Testis (tissue), 2 donors: ENCODE measurements at regions not wholly inside any gene's neighbourhood (a gene's known extent, or its start where the extent isn't known, plus 50 kb on each side); places are given as distances from the start of the nearest gene placed in this dataset.

Experiments
- POLR2A ChIP-seq: fragments of 450-650 bp; IDR thresholded peaks from one replicate; pipeline ENCODE4 v1.6.1; 2017; ENCODE audit warnings: antibody characterized with exemption, mild to moderate bottlenecking, moderate library complexity
- TF ChIP-seq, protein P1 (sequence below), 3 experiments: fragments of 450-650 bp in 2 of 3; fragments of 200-600 bp in 1 of 3; sonication (generic) in 1 of 3; IDR thresholded peaks; one replicate each; pipeline ENCODE4 v1.5.1; 2016 to 2019; ENCODE audit warnings: antibody characterized with exemption in 3 of 3, mild to moderate bottlenecking in 2 of 3, moderate library complexity in 1 of 3

- TF ChIP-seq, protein P1, sequence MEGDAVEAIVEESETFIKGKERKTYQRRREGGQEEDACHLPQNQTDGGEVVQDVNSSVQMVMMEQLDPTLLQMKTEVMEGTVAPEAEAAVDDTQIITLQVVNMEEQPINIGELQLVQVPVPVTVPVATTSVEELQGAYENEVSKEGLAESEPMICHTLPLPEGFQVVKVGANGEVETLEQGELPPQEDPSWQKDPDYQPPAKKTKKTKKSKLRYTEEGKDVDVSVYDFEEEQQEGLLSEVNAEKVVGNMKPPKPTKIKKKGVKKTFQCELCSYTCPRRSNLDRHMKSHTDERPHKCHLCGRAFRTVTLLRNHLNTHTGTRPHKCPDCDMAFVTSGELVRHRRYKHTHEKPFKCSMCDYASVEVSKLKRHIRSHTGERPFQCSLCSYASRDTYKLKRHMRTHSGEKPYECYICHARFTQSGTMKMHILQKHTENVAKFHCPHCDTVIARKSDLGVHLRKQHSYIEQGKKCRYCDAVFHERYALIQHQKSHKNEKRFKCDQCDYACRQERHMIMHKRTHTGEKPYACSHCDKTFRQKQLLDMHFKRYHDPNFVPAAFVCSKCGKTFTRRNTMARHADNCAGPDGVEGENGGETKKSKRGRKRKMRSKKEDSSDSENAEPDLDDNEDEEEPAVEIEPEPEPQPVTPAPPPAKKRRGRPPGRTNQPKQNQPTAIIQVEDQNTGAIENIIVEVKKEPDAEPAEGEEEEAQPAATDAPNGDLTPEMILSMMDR (IDR thresholded peaks at IDR 0.05) = no peak
- no peak for TF ChIP-seq POLR2A
Observed at GRCh38 chr14:78073028-78073427, 97.1 kb upstream of the NRXN3 start.
